Hepatic stellate cell (primary cell): ENCODE measurements at regions not wholly inside any gene's neighbourhood (a gene's known extent, or its start where the extent isn't known, plus 50 kb on each side); places are given as distances from the start of the nearest gene placed in this dataset.

Experiments used
- DNase-seq: peaks from one replicate; pipeline ENCODE4 v3.0.0; 2011; ENCODE audit warnings: low spot score

GRCh38 chr3:72698154-72698917 is 149.9 kb downstream of the SHQ1 start:
- no peak for DNase-seq

GRCh38 chr3:72697717-72698116 is 150.5 kb downstream of the SHQ1 start:
- no peak for DNase-seq

GRCh38 chr3:72696815-72697214 is 151.4 kb downstream of the SHQ1 start:
- DNase-seq: no peak

- no peak for DNase-seq
These were observed 153.8 kb downstream of the SHQ1 start for GRCh38 chr3:72694398-72694797.

GRCh38 chr3:72692990-72693389 is 155.3 kb downstream of the SHQ1 start:
- DNase-seq: no peak

GRCh38 chr3:72690629-72691028 is 157.6 kb downstream of the SHQ1 start:
- no peak for DNase-seq

GRCh38 chr3:72682936-72683452 is 165.3 kb downstream of the SHQ1 start:
- no peak for DNase-seq

GRCh38 chr3:72681598-72681997 is 166.6 kb downstream of the SHQ1 start:
- no peak for DNase-seq

GRCh38 chr3:72680766-72681165 is 167.5 kb downstream of the SHQ1 start:
- DNase-seq: no peak

- no peak for DNase-seq
These were observed 168.6 kb downstream of the SHQ1 start for GRCh38 chr3:72679540-72680198.

- DNase-seq: no peak
These were observed 169.4 kb downstream of the SHQ1 start for GRCh38 chr3:72678867-72679266.

GRCh38 chr3:72678380-72678779 is 169.9 kb downstream of the SHQ1 start:
- no peak for DNase-seq

GRCh38 chr3:72675243-72675642 is 173.0 kb downstream of the SHQ1 start:
- no peak for DNase-seq

GRCh38 chr3:72673011-72673771 is 175.1 kb downstream of the SHQ1 start:
- DNase-seq: no peak

- no peak for DNase-seq
These were observed 179.0 kb downstream of the SHQ1 start for GRCh38 chr3:72669224-72669623.

GRCh38 chr3:72666447-72666755 is 181.8 kb downstream of the SHQ1 start:
- DNase-seq: no peak

GRCh38 chr3:72665701-72666446 is 182.4 kb downstream of the SHQ1 start:
- peak; percentile 28 for DNase-seq

- no peak for DNase-seq
These were observed 183.1 kb downstream of the SHQ1 start for GRCh38 chr3:72665103-72665502.

GRCh38 chr3:72664184-72664975 is 183.9 kb downstream of the SHQ1 start:
- no peak for DNase-seq

GRCh38 chr3:72663429-72663828 is 184.8 kb downstream of the SHQ1 start:
- no peak for DNase-seq

- DNase-seq: no peak
These were observed 187.2 kb downstream of the SHQ1 start for GRCh38 chr3:72661115-72661457.
